Activated CD4-positive, alpha-beta memory T cell treated with anti-CD3 and anti-CD28 coated beads, Interleukin-2, amount 10 ng/mL, durations not matched to agents 7 days and 5 days (primary cell): ENCODE measurements at regions not wholly inside any gene's neighbourhood (a gene's known extent, or its start where the extent isn't known, plus 50 kb on each side); places are given as distances from the start of the nearest gene placed in this dataset.
A peak's percentile ranks its signal among the peaks of the same experiment; 100 is the strongest.
"Not testable (repeated sequence)": the region's sequence is repeated elsewhere in the genome, so short reads cannot be mapped to it uniquely, and the experiment has no call there.

Experiments
- CTCF ChIA-PET: fragments of 350-600 bp; sonication (Branson Sonifier 250); formaldehyde crosslinking; loops from one replicate; lab custom pipeline; 2021; ENCODE audit warnings: antibody characterized with exemption, inconsistent platforms; lab: Charles Lee
- POLR2A ChIA-PET: fragments of 350-600 bp; sonication (Branson Sonifier 250); formaldehyde crosslinking; loops from one replicate; lab custom pipeline; 2021; ENCODE audit warnings: antibody characterized with exemption; lab: Charles Lee
- DNase-seq: peaks from one replicate; pipeline ENCODE4 v3.0.0-alpha.2; 2020
- H3K27ac Mint-ChIP-seq: one replicate; pipeline ENCODE4 v1.8.0; 2021; ENCODE audit warnings: mild to moderate bottlenecking, mixed read lengths
- H3K27me3 Mint-ChIP-seq: one replicate; pipeline ENCODE4 v1.8.0; 2021; ENCODE audit warnings: mixed read lengths
- H3K36me3 Mint-ChIP-seq: one replicate; pipeline ENCODE4 v1.8.0; 2021; ENCODE audit warnings: low read depth, mixed read lengths
- H3K4me1 Mint-ChIP-seq: one replicate; pipeline ENCODE4 v1.8.0; 2021; ENCODE audit warnings: mixed read lengths
- H3K4me3 Mint-ChIP-seq: one replicate; pipeline ENCODE4 v1.8.0; 2021; ENCODE audit warnings: mild to moderate bottlenecking, mixed read lengths
- H3K9me3 Mint-ChIP-seq: one replicate; pipeline ENCODE4 v1.8.0; 2021; ENCODE audit warnings: mixed read lengths

- Mint-ChIP-seq H3K27ac (no peak overlapping the region), H3K4me3 (no peak overlapping the region), H3K9me3 (peaks cover 11% of the 10 kb centered on the region), H3K27me3 (no peaks in the 10 kb centered on the region), H3K4me1 (no peaks in the 10 kb centered on the region), H3K36me3 (peaks cover 4% of the 10 kb centered on the region)
- ChIA-PET CTCF (no interaction called here), POLR2A (no interaction called here)
- DNase-seq: no peak
Measured at GRCh38 chr21:25441835-25442234, 165.4 kb downstream of the MRPL39 start.

- POLR2A ChIA-PET, CTCF ChIA-PET, H3K36me3 Mint-ChIP-seq, DNase-seq, H3K4me1 Mint-ChIP-seq, H3K27ac Mint-ChIP-seq, H3K27me3 Mint-ChIP-seq, H3K9me3 Mint-ChIP-seq, H3K4me3 Mint-ChIP-seq: not testable (repeated sequence)
Measured at GRCh38 chr21:25437465-25437864, 169.8 kb downstream of the MRPL39 start.

- H3K27ac Mint-ChIP-seq: no peak overlapping the region
- H3K9me3 Mint-ChIP-seq: no peaks in the 10 kb centered on the region
- POLR2A ChIA-PET: no interaction called here
- peaks cover 34% of the 10 kb centered on the region for H3K4me1 Mint-ChIP-seq
- CTCF ChIA-PET: no interaction called here
- no peaks in the 10 kb centered on the region for H3K36me3 Mint-ChIP-seq
- no peaks in the 10 kb centered on the region for H3K27me3 Mint-ChIP-seq
- DNase-seq: no peak
- H3K4me3 Mint-ChIP-seq: no peak overlapping the region
Measured at GRCh38 chr21:25428537-25428936, 178.7 kb downstream of the MRPL39 start.

GRCh38 chr21:25427828-25428227 is 179.5 kb downstream of the MRPL39 start:
- Mint-ChIP-seq H3K4me1 (peaks cover 36% of the 10 kb centered on the region), H3K36me3 (no peaks in the 10 kb centered on the region), H3K27ac (no peak overlapping the region), H3K9me3 (no peaks in the 10 kb centered on the region), H3K4me3 (no peak overlapping the region), H3K27me3 (no peaks in the 10 kb centered on the region)
- CTCF ChIA-PET: no interaction called here
- DNase-seq: no peak
- POLR2A ChIA-PET: interaction anchor here (0.6 to 0.8 kb wide), 2 partner anchors 28 to 155 kb away, joined by 3 read pairs; no protein-coding TSS in a partner anchor

- Mint-ChIP-seq H3K27me3 (no peaks in the 10 kb centered on the region), H3K4me3 (no peak overlapping the region), H3K4me1 (peaks cover 42% of the 10 kb centered on the region), H3K9me3 (no peaks in the 10 kb centered on the region), H3K36me3 (no peaks in the 10 kb centered on the region), H3K27ac (no peak overlapping the region)
- POLR2A ChIA-PET: no interaction called here
- DNase-seq: no peak
- CTCF ChIA-PET: no interaction called here
Measured at GRCh38 chr21:25426580-25426979, 180.7 kb downstream of the MRPL39 start.

GRCh38 chr21:25425156-25425555 is 182.1 kb downstream of the MRPL39 start:
- peaks cover 54% of the 10 kb centered on the region for H3K4me1 Mint-ChIP-seq
- H3K36me3 Mint-ChIP-seq: no peaks in the 10 kb centered on the region
- H3K27me3 Mint-ChIP-seq: no peaks in the 10 kb centered on the region
- no peaks in the 10 kb centered on the region for H3K9me3 Mint-ChIP-seq
- ChIA-PET POLR2A (interaction anchor here (1.3 kb wide), 1 partner anchor 138 kb away, joined by 3 read pairs; no protein-coding TSS in a partner anchor), CTCF (interaction anchor here (0.8 to 1.2 kb wide), 2 partner anchors 26 to 143 kb away, joined by 3 read pairs; no protein-coding TSS in a partner anchor)
- H3K4me3 Mint-ChIP-seq: no peak overlapping the region
- no peak for DNase-seq
- H3K27ac Mint-ChIP-seq: no peak overlapping the region

- H3K4me1 Mint-ChIP-seq: peaks cover 56% of the 10 kb centered on the region
- no peaks in the 10 kb centered on the region for H3K36me3 Mint-ChIP-seq
- H3K9me3 Mint-ChIP-seq: no peaks in the 10 kb centered on the region
- H3K27ac Mint-ChIP-seq: no peak overlapping the region
- CTCF ChIA-PET: interaction anchor here (0.8 to 4.5 kb wide), 2 partner anchors 26 to 182 kb away, joined by 3 to 28 read pairs; partner anchors contain the start of gene MRPL39
- H3K4me3 Mint-ChIP-seq: no peak overlapping the region
- POLR2A ChIA-PET: interaction anchor here (1.3 kb wide), 1 partner anchor 138 kb away, joined by 3 read pairs; no protein-coding TSS in a partner anchor
- DNase-seq: no peak
- no peaks in the 10 kb centered on the region for H3K27me3 Mint-ChIP-seq
Measured at GRCh38 chr21:25424634-25425033, 182.6 kb downstream of the MRPL39 start.

- Mint-ChIP-seq H3K4me1 (peaks cover 53% of the 10 kb centered on the region), H3K36me3 (no peaks in the 10 kb centered on the region), H3K4me3 (no peak overlapping the region), H3K27ac (peak overlapping the region; percentile 6), H3K9me3 (no peaks in the 10 kb centered on the region), H3K27me3 (no peaks in the 10 kb centered on the region)
- DNase-seq: no peak
- CTCF ChIA-PET: interaction anchor here (1.0 to 4.5 kb wide), 2 partner anchors 143 to 183 kb away, joined by 3 to 28 read pairs; partner anchors contain the start of gene MRPL39
- POLR2A ChIA-PET: interaction anchor here (1.4 kb wide), 1 partner anchor 136 kb away, joined by 3 read pairs; no protein-coding TSS in a partner anchor
Measured at GRCh38 chr21:25424048-25424447, 183.2 kb downstream of the MRPL39 start.

GRCh38 chr21:25422610-25423608 is 184.4 kb downstream of the MRPL39 start:
- Mint-ChIP-seq H3K27ac (peak overlapping the region; percentile 49), H3K4me1 (peaks cover 47% of the 10 kb centered on the region), H3K9me3 (no peaks in the 10 kb centered on the region), H3K36me3 (no peaks in the 10 kb centered on the region), H3K4me3 (peak overlapping the region; percentile 22), H3K27me3 (no peaks in the 10 kb centered on the region)
- CTCF ChIA-PET: interaction anchor here (1.0 to 4.5 kb wide), 5 partner anchors 11 to 184 kb away, joined by 3 to 28 read pairs (median 3); partner anchors contain the start of gene MRPL39
- DNase-seq: no peak
- POLR2A ChIA-PET: interaction anchor here (1.3 to 1.4 kb wide), 2 partner anchors 137 to 139 kb away, joined by 3 to 5 read pairs; no protein-coding TSS in a partner anchor

- Mint-ChIP-seq H3K27me3 (no peaks in the 10 kb centered on the region), H3K36me3 (no peaks in the 10 kb centered on the region), H3K9me3 (no peaks in the 10 kb centered on the region), H3K27ac (peak overlapping the region; percentile 82), H3K4me1 (peaks cover 41% of the 10 kb centered on the region), H3K4me3 (peak overlapping the region; percentile 65)
- DNase-seq: peak; percentile 68
- ChIA-PET CTCF (interaction anchor here (0.6 to 4.5 kb wide), 7 partner anchors 76 to 186 kb away, joined by 3 to 28 read pairs (median 4); partner anchors contain the start of gene MRPL39), POLR2A (interaction anchor here (0.7 to 3.0 kb wide), 7 partner anchors 90 to 157 kb away, joined by 3 to 20 read pairs (median 5); no protein-coding TSS in a partner anchor)
Measured at GRCh38 chr21:25421321-25422028, 185.8 kb downstream of the MRPL39 start.

GRCh38 chr21:25420831-25421230 is 186.4 kb downstream of the MRPL39 start:
- POLR2A ChIA-PET: interaction anchor here (0.7 to 3.0 kb wide), 8 partner anchors 91 to 158 kb away, joined by 3 to 20 read pairs (median 4); no protein-coding TSS in a partner anchor
- peaks cover 38% of the 10 kb centered on the region for H3K4me1 Mint-ChIP-seq
- DNase-seq: no peak
- H3K36me3 Mint-ChIP-seq: no peaks in the 10 kb centered on the region
- CTCF ChIA-PET: interaction anchor here (0.6 to 4.5 kb wide), 6 partner anchors 77 to 186 kb away, joined by 3 to 28 read pairs (median 4); partner anchors contain the start of gene MRPL39
- H3K4me3 Mint-ChIP-seq: no peak overlapping the region
- no peaks in the 10 kb centered on the region for H3K27me3 Mint-ChIP-seq
- no peaks in the 10 kb centered on the region for H3K9me3 Mint-ChIP-seq
- H3K27ac Mint-ChIP-seq: no peak overlapping the region

- CTCF ChIA-PET: interaction anchor here (0.6 kb wide), 1 partner anchor 17 kb away, joined by 3 read pairs; no protein-coding TSS in a partner anchor
- POLR2A ChIA-PET: no interaction called here
- Mint-ChIP-seq H3K4me1 (peaks cover 15% of the 10 kb centered on the region), H3K4me3 (no peak overlapping the region), H3K36me3 (no peaks in the 10 kb centered on the region), H3K27me3 (no peaks in the 10 kb centered on the region), H3K9me3 (no peaks in the 10 kb centered on the region), H3K27ac (no peak overlapping the region)
- DNase-seq: no peak
Measured at GRCh38 chr21:25416669-25417068, 190.6 kb downstream of the MRPL39 start.
